ENCODE measurements at regions not wholly inside any gene's neighbourhood (a gene's known extent, or its start where the extent isn't known, plus 50 kb on each side); places are given as distances from the start of the nearest gene placed in this dataset.

- Mint-ChIP-seq H3K4me3 (ENCODE audit: unreplicated experiment) (no peak overlapping the region), H3K27ac (ENCODE audit: unreplicated experiment) (no peak overlapping the region), H3K4me1 (ENCODE audit: unreplicated experiment) (no peaks in the 10 kb centered on the region), H3K27me3 (ENCODE audit: unreplicated experiment) (peaks cover 8% of the 10 kb centered on the region), H3K36me3 (ENCODE audit: unreplicated experiment) (no peaks in the 10 kb centered on the region), H3K9me3 (ENCODE audit: unreplicated experiment) (no peaks in the 10 kb centered on the region)
- no peak for DNase-seq (ENCODE audit: extremely low spot score, unreplicated experiment)
- TF ChIP-seq CTCF (IDR thresholded peaks at IDR 0.05), result no peak
Measured at GRCh38 chr5:136525597-136525996, 160.3 kb upstream of the TRPC7 start.

DNA sequence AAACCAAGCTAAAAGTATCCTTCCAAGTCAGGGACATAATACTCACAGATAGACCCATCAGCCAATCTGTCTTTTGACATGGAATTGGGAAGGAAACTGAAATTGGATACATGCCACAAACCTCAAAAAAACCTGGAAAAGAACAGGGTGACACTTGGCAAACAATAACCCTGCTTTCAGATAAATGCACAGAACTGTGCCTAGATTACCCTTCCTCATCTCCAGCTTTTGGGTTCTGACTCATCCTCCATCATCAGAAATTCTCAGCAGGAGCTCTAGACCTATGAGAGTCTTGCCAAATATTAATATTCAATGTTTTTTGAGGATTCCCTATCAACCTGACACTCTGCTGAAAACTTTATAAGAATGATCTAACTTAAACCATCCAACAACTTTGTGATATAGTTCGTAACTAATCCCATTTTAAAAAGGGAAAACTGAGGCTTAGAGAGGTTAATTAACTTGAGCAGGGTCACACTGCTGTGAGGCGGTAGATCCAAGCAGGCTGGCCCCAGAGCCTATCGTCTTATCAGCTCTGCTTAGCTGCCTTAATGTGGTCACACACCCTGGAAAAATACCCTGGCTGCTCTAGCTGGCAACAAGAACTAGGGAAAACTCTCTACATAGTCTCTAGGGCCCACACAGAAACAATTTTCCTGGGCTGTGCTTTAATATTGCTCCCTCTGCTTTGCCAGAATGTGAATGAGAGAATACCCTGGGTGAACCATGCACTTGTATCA is 157.0 kb upstream of the TRPC7 start:
- Mint-ChIP-seq H3K27ac (ENCODE audit: unreplicated experiment) (no peak overlapping the region), H3K4me1 (ENCODE audit: unreplicated experiment) (no peaks in the 10 kb centered on the region), H3K4me3 (ENCODE audit: unreplicated experiment) (no peak overlapping the region), H3K36me3 (ENCODE audit: unreplicated experiment) (no peaks in the 10 kb centered on the region), H3K9me3 (ENCODE audit: unreplicated experiment) (no peaks in the 10 kb centered on the region), H3K27me3 (ENCODE audit: unreplicated experiment) (peaks cover 5% of the 10 kb centered on the region)
- no peak for TF ChIP-seq CTCF (IDR thresholded peaks at IDR 0.05)
- no peak for DNase-seq (ENCODE audit: extremely low spot score, unreplicated experiment)

DNA sequence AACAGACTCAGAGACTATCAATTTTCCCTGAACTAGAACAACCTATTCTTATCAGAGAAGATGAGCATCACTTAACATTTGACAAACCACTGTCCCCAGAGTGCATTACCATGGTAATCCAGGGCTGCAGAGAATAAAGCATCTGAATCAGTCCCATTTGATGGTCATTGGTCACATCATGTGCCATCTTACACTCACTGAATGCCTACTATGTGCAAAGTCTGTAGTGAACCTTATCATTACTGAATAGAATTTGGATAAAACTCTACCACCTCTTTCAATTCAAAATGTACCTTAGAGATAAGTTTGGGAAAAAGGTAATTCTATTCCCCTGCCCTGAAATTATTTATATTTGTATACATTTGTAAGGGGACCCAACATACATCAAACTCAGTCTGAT is 156.4 kb upstream of the TRPC7 start:
- H3K9me3 Mint-ChIP-seq (ENCODE audit: unreplicated experiment), result no peaks in the 10 kb centered on the region
- H3K27ac Mint-ChIP-seq (ENCODE audit: unreplicated experiment), result no peak overlapping the region
- peaks cover 5% of the 10 kb centered on the region for H3K27me3 Mint-ChIP-seq (ENCODE audit: unreplicated experiment)
- no peak for DNase-seq (ENCODE audit: extremely low spot score, unreplicated experiment)
- no peaks in the 10 kb centered on the region for H3K4me1 Mint-ChIP-seq (ENCODE audit: unreplicated experiment)
- TF ChIP-seq CTCF (IDR thresholded peaks at IDR 0.05), result no peak
- H3K4me3 Mint-ChIP-seq (ENCODE audit: unreplicated experiment), result no peak overlapping the region
- no peaks in the 10 kb centered on the region for H3K36me3 Mint-ChIP-seq (ENCODE audit: unreplicated experiment)

DNA sequence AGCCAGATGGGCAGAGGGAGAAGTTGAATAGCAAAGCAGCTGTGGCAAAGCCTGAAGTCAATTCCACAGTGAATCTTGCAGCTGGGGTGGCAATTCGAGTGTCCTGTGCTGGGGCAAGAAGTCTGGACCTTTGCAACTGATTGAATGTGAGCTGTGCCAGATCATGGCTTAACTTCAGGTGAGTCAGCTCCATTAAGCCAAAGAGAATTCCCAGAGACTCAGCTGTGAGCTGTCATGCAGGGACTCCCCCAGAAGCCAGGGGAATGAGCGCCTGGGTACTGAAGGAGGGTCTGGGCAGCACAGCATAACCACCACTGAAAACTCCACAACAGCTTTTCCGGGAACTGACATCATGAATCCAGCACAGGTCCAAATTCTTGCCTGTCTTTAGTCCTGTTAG is 153.5 kb upstream of the TRPC7 start:
- Mint-ChIP-seq H3K4me1 (ENCODE audit: unreplicated experiment) (no peaks in the 10 kb centered on the region), H3K9me3 (ENCODE audit: unreplicated experiment) (no peaks in the 10 kb centered on the region), H3K4me3 (ENCODE audit: unreplicated experiment) (no peak overlapping the region), H3K36me3 (ENCODE audit: unreplicated experiment) (no peaks in the 10 kb centered on the region), H3K27me3 (ENCODE audit: unreplicated experiment) (peaks cover 5% of the 10 kb centered on the region), H3K27ac (ENCODE audit: unreplicated experiment) (no peak overlapping the region)
- no peak for DNase-seq (ENCODE audit: extremely low spot score, unreplicated experiment)
- no peak for TF ChIP-seq CTCF (IDR thresholded peaks at IDR 0.05)

DNA sequence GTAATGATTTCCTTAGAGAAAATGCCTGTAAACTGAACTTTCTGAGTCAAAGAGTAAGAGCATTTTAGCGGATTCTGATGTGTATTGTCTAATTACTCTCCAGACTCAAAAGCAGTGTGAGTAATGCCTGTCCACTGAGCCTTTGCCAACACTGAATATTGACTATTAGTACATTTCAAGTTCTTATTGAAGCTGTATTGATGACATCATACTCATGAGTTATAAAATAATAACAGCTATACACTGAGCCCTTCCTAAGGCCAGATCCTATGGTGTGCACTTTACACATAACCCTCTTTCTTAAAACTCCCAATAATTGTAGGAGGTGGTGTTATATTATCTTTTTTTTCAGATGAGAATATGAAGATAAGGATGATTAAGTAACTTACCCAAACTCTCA is 152.8 kb upstream of the TRPC7 start:
- no peak for DNase-seq (ENCODE audit: extremely low spot score, unreplicated experiment)
- Mint-ChIP-seq H3K27me3 (ENCODE audit: unreplicated experiment) (peaks cover 5% of the 10 kb centered on the region), H3K4me3 (ENCODE audit: unreplicated experiment) (no peak overlapping the region), H3K9me3 (ENCODE audit: unreplicated experiment) (no peaks in the 10 kb centered on the region), H3K36me3 (ENCODE audit: unreplicated experiment) (no peaks in the 10 kb centered on the region), H3K27ac (ENCODE audit: unreplicated experiment) (no peak overlapping the region), H3K4me1 (ENCODE audit: unreplicated experiment) (no peaks in the 10 kb centered on the region)
- no peak for TF ChIP-seq CTCF (IDR thresholded peaks at IDR 0.05)

All from osteocyte (in vitro differentiated cells).